GM21381 (cell line): ENCODE measurements at regions not wholly inside any gene's neighbourhood (a gene's known extent, or its start where the extent isn't known, plus 50 kb on each side); places are given as distances from the start of the nearest gene placed in this dataset.

Experiments
- ATAC-seq: cut with Tn5 transposase; IDR thresholded peaks from one replicate; pipeline ENCODE4 v1.9.1; 2021; ENCODE audit warnings: mild to moderate bottlenecking, moderate library complexity; ENCODE audit not compliant: unreplicated experiment

DNA sequence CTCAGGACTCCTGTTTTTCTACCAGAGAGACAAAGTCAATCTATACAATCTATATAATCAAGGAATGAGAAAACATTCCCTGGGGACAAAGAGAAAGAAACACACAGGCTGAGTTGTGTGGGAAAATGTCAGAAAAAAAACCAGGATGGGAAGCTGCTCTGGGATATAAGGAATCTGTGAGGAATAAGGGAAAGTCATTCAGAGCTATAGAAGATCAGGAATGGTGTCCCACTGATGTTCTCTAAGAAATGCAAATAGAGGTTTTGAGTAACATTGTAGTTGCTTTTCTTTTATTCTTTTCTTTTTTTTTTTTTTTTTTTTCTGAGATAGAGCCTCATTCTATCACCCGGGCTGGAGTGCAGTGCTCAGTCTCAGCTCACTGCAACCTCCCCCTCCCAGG lies 605.9 kb upstream of the KLF4 start:
- no peak for ATAC-seq

DNA sequence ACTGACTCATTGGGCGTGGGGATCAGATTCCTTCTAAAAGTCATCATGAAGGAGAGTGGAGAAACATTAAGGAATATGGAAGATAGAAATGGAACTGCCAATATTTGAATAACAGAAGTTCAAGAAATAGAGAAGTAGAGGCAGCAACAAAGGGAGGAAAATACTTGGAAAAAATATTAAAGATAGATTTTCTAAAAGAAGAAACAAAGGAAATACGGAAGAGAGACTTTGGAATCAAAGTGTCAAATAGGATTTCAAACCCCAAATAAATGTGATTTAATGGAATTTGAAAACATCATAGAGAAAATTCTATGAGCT lies 605.1 kb upstream of the KLF4 start:
- no peak for ATAC-seq

DNA sequence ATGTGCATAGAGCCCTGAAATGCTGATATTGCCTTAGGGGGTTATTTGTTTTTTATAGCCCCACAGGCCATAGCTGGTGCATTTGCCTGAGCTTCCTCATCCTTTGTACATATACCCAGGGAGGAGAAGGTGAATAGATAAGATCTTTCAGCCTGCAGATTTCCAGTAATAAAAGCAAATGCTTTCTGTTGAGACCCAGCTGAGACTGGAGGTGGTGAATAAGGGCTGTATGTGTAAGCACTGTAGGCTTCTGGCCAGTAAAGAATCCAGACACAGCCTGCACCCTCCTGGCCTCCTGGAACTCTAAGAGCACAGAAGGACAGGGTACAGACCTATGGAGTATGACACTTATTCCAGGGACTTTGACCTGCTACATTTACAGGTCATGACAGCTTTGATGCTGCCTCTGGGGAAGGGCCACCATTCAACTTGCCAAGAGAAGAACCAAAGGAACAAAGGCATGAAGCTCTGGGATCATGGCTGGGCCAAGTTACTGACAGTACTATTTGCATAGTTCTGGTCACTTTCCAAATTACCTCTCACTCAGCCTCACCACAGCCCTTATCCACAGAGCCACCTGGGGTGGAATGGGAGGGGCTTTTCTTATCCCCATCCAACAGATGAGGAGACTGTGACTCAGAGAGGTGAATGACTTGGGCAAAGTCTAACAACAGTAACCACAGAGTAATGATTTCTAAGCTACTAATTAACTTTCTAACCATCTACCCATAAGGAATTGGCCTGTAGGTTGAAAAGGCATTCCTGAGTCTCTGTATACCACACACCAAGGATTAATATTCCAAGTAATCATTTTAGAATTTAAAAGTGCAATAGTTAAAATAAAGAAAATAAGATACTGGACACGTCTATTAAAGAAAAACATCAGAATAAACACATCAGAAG lies 604.5 kb upstream of the KLF4 start:
- no peak for ATAC-seq

DNA sequence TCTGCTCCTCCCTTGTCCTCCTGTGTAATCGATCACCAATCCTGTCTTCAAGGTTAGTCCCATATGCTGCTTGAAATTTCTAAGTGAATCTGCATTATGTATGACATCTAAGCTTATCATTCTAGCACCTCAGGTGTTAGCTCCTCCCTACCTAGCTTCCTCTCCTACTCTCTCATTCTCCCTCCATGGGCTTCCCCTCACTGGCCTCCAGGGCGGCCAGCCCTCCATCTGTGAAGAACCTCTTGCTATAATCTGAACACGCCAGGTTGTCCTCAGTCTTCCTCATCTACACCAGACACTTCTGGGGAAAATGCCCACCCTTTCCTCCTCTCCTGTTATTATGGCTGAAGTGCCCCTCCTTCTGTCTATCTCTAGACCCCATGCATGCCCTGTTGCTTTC lies 599.3 kb upstream of the KLF4 start:
- no peak for ATAC-seq

DNA sequence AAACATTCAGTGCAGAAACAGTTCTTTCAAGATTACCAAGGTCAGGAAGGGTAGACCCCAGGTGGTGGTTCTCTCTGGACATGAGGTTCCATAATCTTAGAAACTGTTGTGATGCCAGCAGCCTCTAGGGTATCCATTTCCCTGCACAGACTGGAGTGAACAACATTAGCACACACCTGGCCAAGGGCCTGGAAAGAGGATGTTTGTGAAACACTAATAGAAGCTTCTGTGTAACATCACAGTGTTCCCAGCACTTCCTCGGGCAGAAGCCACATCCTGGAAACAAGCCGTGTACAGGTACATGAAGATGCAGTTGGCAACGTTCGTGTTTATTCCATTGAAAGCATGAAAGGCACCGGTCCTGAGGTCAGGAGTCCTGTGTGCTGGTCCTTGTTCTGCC lies 598.2 kb upstream of the KLF4 start:
- ATAC-seq, result no peak

DNA sequence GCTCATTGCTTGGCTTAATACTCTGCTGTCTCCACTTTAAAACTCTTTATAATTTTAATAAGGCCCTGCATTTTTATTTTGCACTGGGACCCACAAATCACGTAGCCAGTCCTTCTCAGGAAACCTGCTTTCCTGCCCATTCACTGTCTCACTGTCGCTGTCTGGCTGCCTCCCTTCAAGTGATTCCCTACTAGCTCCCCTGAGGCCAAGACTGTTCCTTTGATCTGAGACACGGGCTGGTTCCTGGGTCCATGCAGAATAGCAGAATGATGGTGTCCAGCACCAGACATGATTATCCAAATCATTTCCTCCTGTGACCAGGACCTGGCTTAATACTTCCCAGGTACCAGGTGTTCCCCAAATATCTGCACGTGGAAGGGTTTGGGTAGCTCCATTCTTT lies 597.1 kb upstream of the KLF4 start:
- no peak for ATAC-seq

DNA sequence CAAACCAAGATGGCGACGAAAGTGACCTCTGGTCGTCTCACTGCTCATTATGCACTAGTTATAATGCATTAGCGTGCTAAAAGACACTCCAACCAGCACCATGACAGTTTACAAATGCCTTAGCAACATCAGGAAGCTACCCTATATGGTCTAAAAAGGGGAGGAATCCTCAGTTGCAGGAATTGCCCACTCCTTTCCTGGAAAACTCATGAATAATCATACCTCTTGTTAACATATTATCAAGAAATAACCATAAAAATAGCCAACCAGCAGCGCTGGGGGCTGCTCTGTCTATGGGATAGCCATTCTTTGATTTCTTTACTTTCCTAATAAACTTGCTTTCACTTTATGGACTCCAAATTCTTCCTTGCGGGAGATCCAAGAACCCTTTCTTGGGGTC lies 595.7 kb upstream of the KLF4 start:
- ATAC-seq, result no peak

DNA sequence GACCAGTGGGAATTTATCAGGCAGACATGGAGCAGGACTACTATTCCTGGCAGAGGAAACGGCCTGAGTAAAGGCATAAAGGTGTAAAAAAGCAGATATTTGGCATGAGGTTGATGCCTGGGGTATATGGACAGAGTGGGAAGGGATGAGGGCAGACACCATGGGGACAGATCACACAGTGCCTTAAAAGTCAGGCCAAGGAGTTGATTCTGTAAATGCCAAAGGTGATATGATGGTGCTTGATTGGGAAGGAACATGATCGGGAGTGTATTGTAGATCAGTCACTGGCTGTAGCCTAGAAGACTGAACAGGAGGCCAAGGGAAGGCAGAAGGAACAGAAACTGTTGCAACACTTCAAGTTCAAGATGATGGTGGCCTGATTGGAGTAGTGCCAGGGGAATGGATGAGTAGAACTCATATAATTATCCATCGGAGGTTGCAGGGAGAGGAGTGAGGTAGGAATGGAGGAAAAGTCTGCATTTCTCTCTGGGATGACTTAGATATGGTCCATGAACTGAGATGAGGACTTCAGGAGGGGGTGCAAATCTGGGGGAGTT lies 594.3 kb upstream of the KLF4 start:
- ATAC-seq, result no peak

DNA sequence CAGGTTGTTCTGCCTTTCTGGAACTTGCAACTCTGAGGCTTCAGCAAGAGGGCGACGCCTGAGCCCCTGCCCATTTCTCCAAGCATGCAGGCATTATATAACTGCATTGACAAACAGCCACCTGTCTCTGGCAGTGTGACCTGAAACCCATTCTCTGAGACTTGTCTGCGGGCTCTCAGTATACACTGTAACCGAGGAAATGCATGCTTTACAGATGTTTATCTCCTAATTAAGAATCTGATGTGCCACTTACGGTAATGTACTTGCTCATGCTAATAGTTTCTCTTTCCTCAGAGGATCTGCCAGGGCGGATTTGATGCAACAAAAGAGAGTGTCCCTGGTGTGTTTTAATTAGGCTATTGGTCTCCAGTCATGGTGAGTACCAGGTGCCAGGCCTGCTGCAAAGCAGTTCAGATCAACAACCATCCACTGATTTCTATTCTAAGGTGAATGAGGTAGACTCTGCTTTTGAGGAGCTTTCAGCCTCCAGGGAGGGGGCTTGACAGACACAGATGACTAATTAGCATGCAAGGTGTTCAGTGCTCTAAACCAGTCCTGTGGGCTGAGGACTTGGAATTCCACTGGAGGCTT lies 593.7 kb upstream of the KLF4 start:
- ATAC-seq, result no peak

DNA sequence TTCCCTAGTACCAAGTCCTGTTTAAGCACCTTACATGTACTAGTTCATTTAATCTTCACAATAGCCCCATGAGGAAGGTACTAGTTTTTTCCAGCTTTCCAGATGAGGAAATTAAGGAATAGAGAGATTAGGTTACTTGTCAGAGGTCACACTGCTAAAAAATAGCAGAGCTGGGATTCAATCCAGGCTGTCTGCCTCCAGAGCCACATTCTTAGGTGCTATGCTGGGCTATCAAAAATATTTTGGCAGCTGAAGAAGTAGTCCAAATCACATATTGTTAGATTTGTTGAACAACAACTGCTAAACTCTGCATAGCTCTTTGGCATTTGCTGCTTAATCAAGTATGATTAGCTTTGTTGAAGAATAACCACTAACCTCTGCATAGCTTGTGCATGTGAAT lies 591.5 kb upstream of the KLF4 start:
- no peak for ATAC-seq

DNA sequence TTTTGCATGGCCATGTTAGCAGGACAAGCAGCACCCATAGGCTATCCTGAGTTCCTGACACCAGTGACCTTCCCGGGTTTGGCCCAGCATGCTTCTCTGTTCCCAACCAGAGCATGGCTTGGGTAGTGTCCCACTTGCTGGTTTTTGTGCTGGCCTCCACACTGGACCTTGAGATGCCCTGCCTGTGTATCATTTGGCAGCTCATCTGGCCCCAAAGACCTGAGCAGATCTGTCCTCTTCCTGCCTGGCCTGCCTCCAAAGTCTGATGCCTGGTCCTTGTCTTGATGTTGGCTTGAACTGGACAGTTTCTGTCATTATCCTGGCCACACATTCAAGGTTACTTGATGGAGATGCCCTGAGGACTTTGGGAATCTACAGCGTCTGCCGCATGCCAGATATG lies 590.7 kb upstream of the KLF4 start:
- ATAC-seq, result no peak

DNA sequence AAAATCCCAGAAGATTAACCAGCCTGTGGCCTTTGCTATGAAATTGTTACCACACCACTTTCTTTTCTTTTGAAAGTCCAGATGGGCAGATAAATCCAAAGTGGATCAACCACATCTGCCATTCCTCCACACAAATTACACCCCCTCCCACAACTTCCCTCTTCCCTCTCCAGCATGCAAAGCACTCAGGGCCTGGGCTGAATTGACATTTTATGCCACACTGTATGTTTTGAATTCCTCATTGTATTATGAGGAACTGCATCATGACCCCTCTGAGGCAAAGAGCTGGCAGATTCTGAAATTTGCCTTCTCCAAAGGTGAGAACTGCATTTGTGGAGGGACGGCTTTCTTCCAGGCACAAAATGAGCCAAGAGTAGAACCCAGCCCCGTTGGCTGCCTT lies 589.2 kb upstream of the KLF4 start:
- ATAC-seq, result no peak

DNA sequence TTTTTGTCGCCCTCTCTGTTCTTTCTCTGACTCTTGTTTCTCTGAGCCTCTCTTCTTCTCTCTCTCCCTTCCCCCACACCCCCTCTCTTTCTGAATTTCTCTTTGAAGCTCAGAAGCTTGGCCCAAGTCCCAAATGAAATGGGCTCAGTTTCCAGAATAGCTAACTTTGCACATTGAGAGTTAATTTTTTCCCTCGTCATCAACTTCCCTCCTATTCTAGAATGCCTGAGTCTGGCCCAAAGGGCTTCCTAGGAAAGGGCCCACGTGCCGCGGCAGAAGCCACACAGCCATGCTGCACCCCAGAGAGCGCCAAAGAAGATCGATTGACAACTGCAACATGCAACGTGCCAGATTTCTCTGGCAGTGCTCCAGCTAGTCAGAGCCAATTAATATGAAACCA lies 588.8 kb upstream of the KLF4 start:
- no peak for ATAC-seq

DNA sequence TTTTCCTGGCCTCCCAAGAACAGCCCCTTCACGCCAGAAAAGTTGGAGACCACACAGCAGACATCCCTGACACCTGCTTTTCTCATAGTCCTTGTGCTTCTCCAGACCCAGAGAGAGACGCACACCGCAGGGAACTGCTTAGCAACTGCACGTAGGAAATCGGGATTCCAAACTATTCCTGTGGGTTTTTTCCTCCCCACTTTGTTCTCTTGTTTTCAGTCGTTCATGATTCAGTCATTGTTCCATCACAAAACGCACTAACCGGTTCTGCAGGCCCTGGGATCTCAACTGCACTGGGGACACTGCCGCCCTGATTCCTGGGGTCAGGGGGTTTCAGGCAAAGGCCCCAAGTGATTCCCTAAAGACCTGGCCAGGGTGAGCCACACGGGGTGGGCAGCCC lies 588.0 kb upstream of the KLF4 start:
- no peak for ATAC-seq

DNA sequence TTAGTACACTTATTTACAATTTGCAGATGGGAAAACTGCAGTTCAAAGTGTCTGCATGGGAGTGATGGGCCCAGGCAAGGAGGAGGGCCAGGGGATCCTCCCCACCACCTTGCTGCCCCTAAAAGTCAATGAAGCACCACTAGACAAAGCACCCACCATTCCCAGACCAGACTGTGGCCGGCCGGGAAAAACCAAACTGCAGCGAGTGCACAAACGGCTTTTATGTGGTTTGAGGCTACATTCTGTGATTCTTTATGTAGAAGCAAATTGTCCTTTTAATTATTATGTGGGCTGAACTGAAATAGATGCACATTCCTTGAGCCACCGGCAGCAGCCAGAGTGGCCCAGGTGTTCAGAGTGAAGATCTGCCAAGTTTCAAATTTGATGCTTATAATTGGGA lies 585.3 kb upstream of the KLF4 start:
- ATAC-seq, result no peak

DNA sequence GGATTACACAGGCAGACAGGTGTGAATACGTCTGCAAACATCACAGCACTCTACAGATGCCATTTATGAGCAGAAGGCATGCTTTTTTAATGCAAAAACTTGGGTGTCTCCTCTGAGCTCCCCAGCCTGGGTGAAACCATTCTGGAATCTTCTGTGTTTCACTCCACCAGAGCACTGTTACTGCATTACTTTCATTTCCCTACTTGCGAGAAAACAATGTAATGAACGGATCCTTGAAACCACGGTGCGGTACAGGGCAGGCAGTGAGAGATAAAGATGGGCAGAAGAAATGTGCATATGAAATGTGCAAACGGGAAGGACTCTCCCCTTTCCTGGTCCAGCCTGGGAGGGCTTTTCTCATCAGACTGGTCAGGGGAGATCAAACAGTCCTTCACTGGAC lies 584.3 kb upstream of the KLF4 start:
- ATAC-seq, result no peak

DNA sequence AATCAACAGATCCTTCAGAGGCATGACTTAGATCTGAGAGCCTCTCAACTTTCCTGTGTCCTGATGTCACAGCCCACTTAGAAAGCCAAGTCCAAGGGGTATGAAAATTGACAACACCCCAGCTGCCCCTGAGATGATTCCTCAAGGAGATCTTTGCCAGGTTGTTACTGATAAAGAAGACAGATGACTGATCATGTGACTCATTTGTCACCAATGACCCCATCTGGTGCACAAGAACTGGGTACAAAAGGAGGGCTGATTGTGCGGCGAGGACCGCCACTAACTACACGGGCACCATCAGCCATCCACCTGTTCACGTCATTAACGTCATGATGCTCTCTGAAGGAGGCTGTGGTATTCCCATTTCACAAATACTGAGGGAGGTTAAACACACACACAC lies 583.2 kb upstream of the KLF4 start:
- ATAC-seq, result no peak

DNA sequence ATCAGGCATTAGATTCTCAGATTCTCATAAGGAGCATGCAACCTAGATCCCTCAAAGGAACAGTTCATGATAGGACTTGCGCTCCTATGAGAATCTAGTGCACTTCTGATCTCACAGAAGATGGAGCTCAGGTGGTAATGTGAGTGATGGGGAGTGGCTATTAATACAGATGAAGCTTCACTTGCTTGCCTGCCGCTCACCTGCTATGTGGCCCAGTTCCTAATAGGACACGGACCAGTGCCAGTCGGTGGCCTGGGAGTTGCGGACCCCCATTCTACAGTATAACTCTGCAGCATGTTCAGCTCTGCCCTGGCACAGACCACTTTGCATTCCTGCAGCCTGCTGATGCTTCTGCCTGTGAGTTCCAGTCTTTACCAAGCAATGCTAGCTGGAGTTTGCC lies 581.3 kb upstream of the KLF4 start:
- ATAC-seq, result no peak

DNA sequence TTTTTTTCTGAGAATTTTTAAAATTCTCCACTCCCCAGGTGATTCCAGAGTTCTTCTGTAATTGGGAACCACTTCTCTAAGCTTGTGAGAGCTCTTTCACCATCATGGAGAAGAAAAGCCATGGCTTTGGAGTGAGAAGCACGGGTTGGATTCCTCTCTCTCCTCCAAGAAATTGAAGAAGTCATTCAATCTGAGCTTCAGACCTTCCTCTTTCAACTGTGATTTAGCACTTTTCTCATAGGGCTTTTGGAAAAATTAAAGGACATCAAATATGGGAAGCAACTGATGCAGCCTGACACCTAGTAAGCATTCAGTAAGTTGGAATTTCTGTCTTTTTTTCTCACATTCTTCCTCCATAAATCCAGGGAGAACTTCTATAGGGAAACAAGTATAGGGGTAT lies 580.4 kb upstream of the KLF4 start:
- no peak for ATAC-seq

DNA sequence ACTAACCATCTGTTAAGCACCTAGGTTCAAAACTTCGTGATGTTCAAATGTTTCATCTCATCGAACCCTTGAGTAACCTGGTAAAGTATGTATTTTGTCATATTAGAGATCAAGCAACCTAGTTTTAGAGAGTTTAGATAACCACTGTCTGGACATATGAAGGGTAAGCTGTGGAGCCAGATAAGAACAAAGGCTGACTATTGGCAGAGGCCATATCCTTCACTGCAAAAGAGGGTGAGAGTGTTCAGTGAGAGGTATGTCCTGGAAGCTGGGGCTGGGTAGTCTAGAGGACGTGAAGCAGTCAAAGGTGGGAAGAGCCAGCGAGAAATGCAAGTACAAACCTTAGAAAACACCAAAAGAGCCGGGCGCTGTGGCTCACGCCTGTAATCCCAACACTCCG lies 573.1 kb upstream of the KLF4 start:
- ATAC-seq, result no peak

DNA sequence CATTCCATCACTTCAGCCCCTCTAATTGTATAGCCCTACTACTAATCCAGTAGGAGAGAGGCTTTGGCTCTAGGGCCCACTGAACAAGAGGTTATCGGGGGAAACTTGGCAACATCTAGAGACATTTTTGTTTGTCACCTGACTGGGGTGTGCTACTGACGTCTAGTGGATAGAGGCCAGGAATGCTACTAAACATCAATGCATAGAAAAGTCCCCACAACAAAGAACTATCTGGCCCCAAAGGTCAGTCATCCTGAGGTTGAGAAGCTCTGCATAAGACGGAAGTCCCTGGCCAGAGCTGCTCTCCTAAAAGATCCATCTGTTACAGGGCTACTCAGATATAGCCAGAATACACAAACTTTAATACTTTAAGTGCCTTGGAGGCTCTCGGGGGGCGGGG lies 570.6 kb upstream of the KLF4 start:
- no peak for ATAC-seq

DNA sequence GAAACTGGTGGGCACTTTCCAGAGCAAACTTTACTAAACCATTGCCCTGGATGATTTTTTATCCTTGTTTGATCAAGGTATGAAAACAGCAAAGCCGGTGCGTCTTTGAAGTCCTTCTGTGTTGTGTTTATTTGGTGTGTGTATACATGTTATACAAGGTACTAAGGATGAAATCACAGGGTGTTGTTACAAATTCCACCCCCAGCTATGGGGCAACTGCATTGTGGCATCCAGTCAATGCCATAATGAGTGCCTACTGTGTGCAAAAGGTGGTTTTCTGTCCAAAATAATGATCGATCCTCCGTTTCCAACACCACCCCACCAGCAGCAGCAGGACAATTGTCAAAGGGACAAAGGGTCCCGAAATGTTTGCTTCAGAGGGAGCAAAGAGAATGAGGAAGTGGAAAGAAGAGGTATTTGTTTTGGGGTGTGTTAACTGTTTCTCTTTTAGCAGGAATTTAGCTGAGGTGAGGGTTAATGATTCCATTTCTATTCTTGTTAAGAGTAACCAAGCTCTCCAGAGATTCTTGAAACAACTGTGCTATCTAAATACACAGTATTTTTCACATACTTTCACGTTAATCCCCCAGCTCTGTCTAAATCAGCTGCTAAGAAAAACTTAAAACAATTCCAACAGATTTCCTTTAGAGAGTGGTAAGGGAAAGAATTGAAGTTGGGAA lies 568.7 kb upstream of the KLF4 start:
- ATAC-seq, result no peak
